GM12878 (cell line): ENCODE measurements at regions not wholly inside any gene's neighbourhood (a gene's known extent, or its start where the extent isn't known, plus 50 kb on each side); places are given as distances from the start of the nearest gene placed in this dataset.

ENCODE experiments used
- ATAC-seq: fragments of 200-7000 bp; cut with Tn5 transposase; 3 replicates; pipeline ENCODE4 v1.9.1; 2020; ENCODE audit warnings: mild to moderate bottlenecking, moderate library complexity
- BruUV-seq: library from RNA; stranded (reverse); fragments of 400-500 nt; replicated peaks from 2 replicates; lab custom pipeline; 2021; lab: Mats Ljungman, UMichigan
- CTCF ChIA-PET: fragments of 300-600 bp; sonication (Branson Sonifier 250); formaldehyde crosslinking; extraction: SDS; loops from one replicate; lab custom pipeline; 2021; ENCODE audit warnings: inconsistent platforms; lab: Yijun Ruan, JAX
- POLR2A ChIA-PET: fragments of 350-600 bp; formaldehyde crosslinking; extraction: SDS; loops from one replicate; lab custom pipeline; 2021; ENCODE audit warnings: inconsistent platforms; lab: Charles Lee
- RAD21 ChIA-PET: fragments of 300-600 bp; sonication (Branson Sonifier 250); formaldehyde crosslinking; loops from one replicate; lab custom pipeline; 2023; ENCODE audit warnings: antibody characterized with exemption; ENCODE audit not compliant: unreplicated experiment; lab: Charles Lee
- SMC1A ChIA-PET: fragments of 300-600 bp; sonication (Branson Sonifier 250); formaldehyde crosslinking; loops from one replicate; lab custom pipeline; 2023; ENCODE audit not compliant: unreplicated experiment, uncharacterized antibody; lab: Charles Lee
- DNase-seq: peaks from one replicate; pipeline ENCODE4 v3.0.0-alpha.2; 2011; ENCODE audit warnings: low read depth, low spot score
- FAIRE-seq: peaks from 3 replicates; lab custom pipeline; 2011; peaks lifted over from hg19 to GRCh38; lab: Jason Lieb, UNC
- H2AFZ ChIP-seq: 2 replicates; pipeline ENCODE4 v1.6.0; 2011; ENCODE audit warnings: low read depth, low read length, control low read depth; ENCODE audit not compliant: control insufficient read depth
- H3K27ac ChIP-seq: 2 replicates; pipeline ENCODE4 v1.5.1; 2011; ENCODE audit warnings: control low read depth; ENCODE audit not compliant: control insufficient read depth, insufficient read depth
- H3K27me3 ChIP-seq, 2 experiments: replicated peaks in 1 of 2; 2 replicates each; pipeline versions ENCODE4 v1.6.0 to v1.6.1; 2011; ENCODE audit warnings: low read length in 1 of 2; ENCODE audit not compliant: control insufficient read depth in 2 of 2, insufficient read depth in 2 of 2
- H3K36me3 ChIP-seq, 2 experiments: 2 replicates each; pipeline ENCODE4 v1.5.1; 2011; ENCODE audit warnings: low read length in 1 of 2; ENCODE audit not compliant: control insufficient read depth in 2 of 2, insufficient read depth in 2 of 2
- H3K4me1 ChIP-seq: 2 replicates; pipeline ENCODE4 v1.6.1; 2011; ENCODE audit warnings: mild to moderate bottlenecking, low read length, moderate library complexity, mixed read lengths; ENCODE audit not compliant: control insufficient read depth, insufficient read depth
- H3K4me2 ChIP-seq: 2 replicates; pipeline ENCODE4 v1.6.0; 2011; ENCODE audit warnings: control low read depth; ENCODE audit not compliant: control insufficient read depth, insufficient read depth
- H3K4me3 ChIP-seq: fragments of 200-600 bp; sonication (generic); 2 replicates; pipeline ENCODE4 v1.5.1; 2016
- H3K79me2 ChIP-seq: 2 replicates; pipeline ENCODE4 v1.6.0; 2011; ENCODE audit warnings: low read length; ENCODE audit not compliant: control insufficient read depth, insufficient read depth
- H3K9ac ChIP-seq: 2 replicates; pipeline ENCODE4 v1.8.0; 2011; ENCODE audit warnings: low read length, control low read depth, mixed read lengths; ENCODE audit not compliant: control insufficient read depth, insufficient read depth
- H3K9me3 ChIP-seq: replicated peaks from 3 replicates; pipeline ENCODE4 v1.5.1; 2011; ENCODE audit warnings: mild to moderate bottlenecking, low read length; ENCODE audit not compliant: control insufficient read depth, insufficient read depth
- H4K20me1 ChIP-seq: 2 replicates; pipeline ENCODE4 v1.6.0; 2011; ENCODE audit not compliant: control insufficient read depth, insufficient read depth
- ELK1 ChIP-seq: IDR thresholded peaks from 2 replicates; pipeline ENCODE4 v1.6.1; 2012; ENCODE audit warnings: low read depth, low read length, improper control_type of control experiment
- FOXK2 ChIP-seq: fragments of 450-650 bp; IDR thresholded peaks from 2 replicates; pipeline ENCODE4 v1.6.1; 2017; ENCODE audit warnings: mild to moderate bottlenecking, moderate library complexity
- HDAC6 ChIP-seq: fragments of 200-600 bp; sonication (generic); IDR thresholded peaks from one replicate; pipeline ENCODE4 v1.8.0; 2017; ENCODE audit warnings: antibody characterized with exemption; ENCODE audit not compliant: unreplicated experiment
- JUNB ChIP-seq: IDR thresholded peaks from 2 replicates; pipeline ENCODE4 v1.6.1; 2016; ENCODE audit warnings: antibody characterized with exemption, mild to moderate bottlenecking
- NBN ChIP-seq: fragments of 450-650 bp; IDR thresholded peaks from 2 replicates; pipeline ENCODE4 v1.6.1; 2016
- NR2F1 ChIP-seq: fragments of 450-650 bp; conservative IDR thresholded peaks from 2 replicates; pipeline ENCODE4 v1.6.1; 2017; ENCODE audit warnings: mild to moderate bottlenecking
- POLR2AphosphoS5 ChIP-seq: IDR thresholded peaks from 2 replicates; pipeline ENCODE4 v1.6.1; 2011; ENCODE audit warnings: mild to moderate bottlenecking, low read length, inconsistent platforms
- SMC3 ChIP-seq: IDR thresholded peaks from 2 replicates; pipeline ENCODE4 v1.6.1; 2011; ENCODE audit warnings: low read length, improper control_type of control experiment, borderline replicate concordance
- TCF12 ChIP-seq: IDR thresholded peaks from 2 replicates; pipeline ENCODE4 v1.6.1; 2011; ENCODE audit warnings: low read depth, mild to moderate bottlenecking, low read length
- USF2 ChIP-seq: IDR thresholded peaks from 2 replicates; pipeline ENCODE4 v1.6.1; 2011; ENCODE audit warnings: low read depth, low read length, improper control_type of control experiment, borderline replicate concordance
- ZBTB4 ChIP-seq: fragments of 450-650 bp; formaldehyde crosslinking; IDR thresholded peaks from 2 replicates; pipeline ENCODE4 v1.4.0; 2022; ENCODE audit warnings: mild to moderate bottlenecking, moderate library complexity
- ZNF687 ChIP-seq: fragments of 450-650 bp; IDR thresholded peaks from 2 replicates; pipeline ENCODE4 v1.6.1; 2017; ENCODE audit warnings: mild to moderate bottlenecking, moderate library complexity
- WGBS: methylation state at CpG from one replicate; pipeline ENCODE4 v1.1.6; 2016; ENCODE audit warnings: low lambda C conversion rate; ENCODE audit not compliant: insufficient replicate concordance, insufficient coverage; ENCODE audit errors: missing lambda C conversion rate; 5-methylcytosine and 5-hydroxymethylcytosine counted together
- in situ Hi-C: fragments of 300-500 bp; cut with MboI; formaldehyde crosslinking; loops from 9 replicates; pipeline ENCODE4 v1.14.3; 2018; ENCODE audit warnings: mixed read lengths
- intact Hi-C: fragments of 100-400 bp; cut with micrococcal nuclease; formaldehyde crosslinking; loops from one replicate; pipeline ENCODE4 v1.14.2; 2022; ENCODE audit not compliant: unreplicated experiment
- TF ChIP-seq, protein P1 (sequence below), 3 experiments: IDR thresholded peaks in 2 of 3; conservative IDR thresholded peaks in 1 of 3; 2 replicates each; pipeline ENCODE4 v1.5.1; 2011; ENCODE audit warnings: low read depth in 3 of 3, low read length in 3 of 3, mild to moderate bottlenecking in 3 of 3, control low read depth in 2 of 3, moderate library complexity in 2 of 3, inconsistent platforms in 1 of 3, mixed read lengths in 1 of 3; ENCODE audit not compliant: control insufficient read depth in 2 of 3, insufficient read depth in 1 of 3; ENCODE audit errors: extremely low read depth in 1 of 3

- no TSS peak for BruUV-seq
- H4K20me1 ChIP-seq = no peaks in the 10 kb centered on the region
- ATAC-seq (peak; percentile 99), FAIRE-seq (peak; percentile 18), DNase-seq (peak; percentile 25)
- no peaks in the 10 kb centered on the region for H3K9me3 ChIP-seq
- RAD21 ChIA-PET = interaction anchor here (0.8 to 2.2 kb wide), 10 partner anchors 17 to 372 kb away, joined by 3 to 14 read pairs (median 4); no protein-coding TSS in a partner anchor
- WGBS = 3% methylated on average over 2 of the region's 2 CpGs
- no peak overlapping the region for H3K9ac ChIP-seq
- in situ Hi-C loops (loop anchor here (5.0 kb wide), 2 partner anchors 126 to 376 kb away; no protein-coding TSS in a partner anchor), intact Hi-C loops (loop anchor here (1.0 to 2.0 kb wide), 5 partner anchors 116 to 375 kb away; no protein-coding TSS in a partner anchor)
- no peaks in the 10 kb centered on the region for H3K27me3 ChIP-seq
- CTCF ChIA-PET = interaction anchor here (0.6 to 1.7 kb wide), 19 partner anchors 18 to 373 kb away, joined by 3 to 8 read pairs (median 4); no protein-coding TSS in a partner anchor
- POLR2A ChIA-PET = interaction anchor here (0.6 to 1.1 kb wide), 2 partner anchors 88 to 141 kb away, joined by 3 read pairs; no protein-coding TSS in a partner anchor
- no peak overlapping the region for H2AFZ ChIP-seq
- H3K4me3 ChIP-seq = no peak overlapping the region
- no peaks in the 10 kb centered on the region for H3K4me1 ChIP-seq
- no peaks in the 10 kb centered on the region for H3K36me3 ChIP-seq
- no peak overlapping the region for H3K4me2 ChIP-seq
- no peaks in the 10 kb centered on the region for H3K79me2 ChIP-seq
- SMC1A ChIA-PET = interaction anchor here (0.8 to 2.2 kb wide), 14 partner anchors 12 to 376 kb away, joined by 3 to 16 read pairs (median 4); no protein-coding TSS in a partner anchor
- H3K27ac ChIP-seq = no peak overlapping the region
- TF ChIP-seq JUNB = no peak
- TF ChIP-seq SMC3 = peak; percentile 64; the same call in 1 of the 2 replicates
- TF ChIP-seq USF2 = no peak; the same call in 1 of the 2 replicates
- no peak for TF ChIP-seq HDAC6
- TF ChIP-seq NR2F1 = no peak
- TF ChIP-seq, protein P1, sequence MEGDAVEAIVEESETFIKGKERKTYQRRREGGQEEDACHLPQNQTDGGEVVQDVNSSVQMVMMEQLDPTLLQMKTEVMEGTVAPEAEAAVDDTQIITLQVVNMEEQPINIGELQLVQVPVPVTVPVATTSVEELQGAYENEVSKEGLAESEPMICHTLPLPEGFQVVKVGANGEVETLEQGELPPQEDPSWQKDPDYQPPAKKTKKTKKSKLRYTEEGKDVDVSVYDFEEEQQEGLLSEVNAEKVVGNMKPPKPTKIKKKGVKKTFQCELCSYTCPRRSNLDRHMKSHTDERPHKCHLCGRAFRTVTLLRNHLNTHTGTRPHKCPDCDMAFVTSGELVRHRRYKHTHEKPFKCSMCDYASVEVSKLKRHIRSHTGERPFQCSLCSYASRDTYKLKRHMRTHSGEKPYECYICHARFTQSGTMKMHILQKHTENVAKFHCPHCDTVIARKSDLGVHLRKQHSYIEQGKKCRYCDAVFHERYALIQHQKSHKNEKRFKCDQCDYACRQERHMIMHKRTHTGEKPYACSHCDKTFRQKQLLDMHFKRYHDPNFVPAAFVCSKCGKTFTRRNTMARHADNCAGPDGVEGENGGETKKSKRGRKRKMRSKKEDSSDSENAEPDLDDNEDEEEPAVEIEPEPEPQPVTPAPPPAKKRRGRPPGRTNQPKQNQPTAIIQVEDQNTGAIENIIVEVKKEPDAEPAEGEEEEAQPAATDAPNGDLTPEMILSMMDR (IDR thresholded peaks at IDR 0.05 in 2 of 3, conservative IDR thresholded peaks at IDR 0.05 in 1 of 3; ENCODE audit: control insufficient read depth in 2 of 3, extremely low read depth in 1 of 3, insufficient read depth in 1 of 3, low read depth in 3 of 3, low read length in 3 of 3) = peak; percentile 54 to 70 (median 56)
- no peak for TF ChIP-seq POLR2AphosphoS5
- no peak for TF ChIP-seq TCF12
- no peak for TF ChIP-seq NBN
- no peak for TF ChIP-seq FOXK2
- TF ChIP-seq ELK1 = no peak
- TF ChIP-seq ZBTB4 (CRISPR knock-in tag) = no peak
- TF ChIP-seq ZNF687 = no peak
Observed at GRCh38 chrX:11908371-11908770, 150.3 kb downstream of the MSL3 start.
